ENCODE measurements at regions not wholly inside any gene's neighbourhood (a gene's known extent, or its start where the extent isn't known, plus 50 kb on each side); places are given as distances from the start of the nearest gene placed in this dataset.
"Not testable (repeated sequence)": the region's sequence is repeated elsewhere in the genome, so short reads cannot be mapped to it uniquely, and the experiment has no call there.

DNA sequence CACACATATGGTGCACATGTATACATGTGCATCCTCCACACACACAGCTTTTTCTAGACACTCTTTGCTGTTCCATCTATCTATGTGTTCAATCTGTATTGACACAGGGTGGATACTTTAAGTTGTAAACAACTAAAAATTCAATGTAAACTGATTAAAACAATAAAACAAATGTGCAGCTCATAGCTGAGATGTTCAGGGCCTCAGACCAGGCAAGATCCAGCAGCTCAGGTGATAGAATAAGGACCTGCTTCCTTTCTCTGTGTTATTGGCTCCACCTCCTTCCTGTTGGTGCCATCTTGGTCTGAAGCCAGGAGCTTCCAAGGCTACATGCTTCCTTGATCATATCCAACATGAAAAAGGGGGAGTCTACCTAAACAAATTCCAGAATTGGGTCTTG lies 158.1 kb upstream of the RFLNA start:
- peaks cover 2% of the 10 kb centered on the region for H3K9me3 ChIP-seq
- ATAC-seq (no peak), DNase-seq (no peak)
- H3K27ac ChIP-seq, result no peak overlapping the region
- no peaks in the 10 kb centered on the region for H3K36me3 ChIP-seq
- no peaks in the 10 kb centered on the region for H3K27me3 ChIP-seq (ENCODE audit: low read depth)
- no peak for TF ChIP-seq CTCF (IDR thresholded peaks at IDR 0.05)
- H3K4me3 ChIP-seq, result no peak overlapping the region
- intact Hi-C loops (cut with DNase I), result no loop called here
- H3K4me1 ChIP-seq, result no peaks in the 10 kb centered on the region

GRCh38 chr12:124140944-124141486 lies 153.9 kb upstream of the RFLNA start:
- no peak for ATAC-seq
- TF ChIP-seq CTCF (IDR thresholded peaks at IDR 0.05), result no peak
- Histone ChIP-seq H3K4me3 (no peak overlapping the region), H3K4me1 (no peaks in the 10 kb centered on the region), H3K27ac (no peak overlapping the region), H3K9me3 (peaks cover 8% of the 10 kb centered on the region), H3K36me3 (no peaks in the 10 kb centered on the region), H3K27me3 (ENCODE audit: low read depth) (no peaks in the 10 kb centered on the region)
- intact Hi-C loops (cut with DNase I), result no loop called here
- no peak for DNase-seq

DNA sequence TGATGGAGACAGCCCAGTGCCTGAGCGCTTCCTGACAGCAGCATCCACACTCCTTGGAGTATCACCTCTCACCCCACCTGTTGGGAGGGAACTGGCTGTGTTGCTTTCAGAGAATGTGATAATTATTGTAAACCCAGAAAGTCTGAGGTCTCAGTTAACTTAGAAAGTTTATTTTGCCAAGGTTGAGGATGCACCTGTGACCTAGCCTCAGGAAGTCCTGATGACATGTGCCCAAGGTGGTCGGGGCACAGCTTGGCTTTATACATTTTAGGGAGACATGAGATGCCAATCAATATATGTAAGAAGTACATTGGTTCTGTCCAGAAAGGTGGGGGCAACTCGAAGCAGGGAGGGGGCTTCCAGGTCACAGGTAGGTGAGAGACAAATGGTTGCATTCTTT lies 153.3 kb upstream of the RFLNA start:
- intact Hi-C loops (cut with DNase I), result not testable (repeated sequence)

GRCh38 chr12:124142395-124143035 lies 152.4 kb upstream of the RFLNA start:
- ATAC-seq (no peak), DNase-seq (no peak)
- intact Hi-C loops (cut with DNase I), result no loop called here
- Histone ChIP-seq H3K27me3 (ENCODE audit: low read depth) (no peaks in the 10 kb centered on the region), H3K4me3 (no peak overlapping the region), H3K27ac (no peak overlapping the region), H3K9me3 (peaks cover 6% of the 10 kb centered on the region), H3K4me1 (no peaks in the 10 kb centered on the region), H3K36me3 (no peaks in the 10 kb centered on the region)
- no peak for TF ChIP-seq CTCF (IDR thresholded peaks at IDR 0.05)

More for the DNA sequence above, 153.3 kb upstream of the RFLNA start:
- not testable (repeated sequence) for ATAC-seq; H3K27ac ChIP-seq; H3K9me3 ChIP-seq; DNase-seq; H3K36me3 ChIP-seq; H3K4me3 ChIP-seq; H3K4me1 ChIP-seq; H3K27me3 ChIP-seq (ENCODE audit: low read depth)

GRCh38 chr12:124143726-124144125 lies 151.2 kb upstream of the RFLNA start:
- TF ChIP-seq CTCF (IDR thresholded peaks at IDR 0.05), result no peak
- Histone ChIP-seq H3K36me3 (no peaks in the 10 kb centered on the region), H3K4me3 (no peak overlapping the region), H3K4me1 (no peaks in the 10 kb centered on the region), H3K27me3 (ENCODE audit: low read depth) (no peaks in the 10 kb centered on the region), H3K9me3 (peaks cover 6% of the 10 kb centered on the region), H3K27ac (no peak overlapping the region)
- DNase-seq (no peak), ATAC-seq (peak; percentile 87 to 97)
- intact Hi-C loops (cut with DNase I), result no loop called here

DNA sequence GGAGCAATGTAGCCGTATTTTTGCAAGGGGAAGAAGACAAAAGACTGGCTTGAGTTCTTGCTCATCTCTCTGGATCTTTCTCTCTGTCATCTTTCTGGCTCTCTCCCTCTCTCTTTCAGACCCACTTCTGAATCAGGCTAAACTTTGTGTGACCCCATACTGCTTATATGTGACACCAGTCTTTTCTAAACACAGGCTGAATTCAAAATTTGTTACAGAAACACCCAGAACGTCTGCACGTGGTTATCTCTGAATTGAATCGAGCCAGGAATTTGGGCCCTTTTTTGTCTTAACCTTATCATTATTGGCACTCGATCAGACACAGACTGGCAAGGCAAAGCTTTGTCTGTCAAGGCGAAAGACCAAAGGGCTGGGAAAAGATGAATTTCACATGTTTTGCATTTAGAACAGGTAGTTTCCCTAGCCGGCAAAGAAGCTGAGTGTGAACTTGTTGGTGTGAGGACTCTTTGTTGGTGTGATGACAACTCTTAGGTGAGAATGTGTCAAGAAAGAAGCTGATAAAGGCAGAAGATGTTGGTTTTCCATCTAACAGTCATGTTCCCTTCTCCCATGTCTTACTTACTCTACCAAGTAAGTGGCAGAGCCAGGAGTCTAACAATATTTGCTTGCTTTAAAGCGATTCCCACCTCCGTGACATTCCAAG lies 150.2 kb upstream of the RFLNA start:
- no peak for ATAC-seq
- Histone ChIP-seq H3K36me3 (no peaks in the 10 kb centered on the region), H3K9me3 (peaks cover 6% of the 10 kb centered on the region), H3K27ac (no peak overlapping the region), H3K4me1 (no peaks in the 10 kb centered on the region), H3K4me3 (no peak overlapping the region), H3K27me3 (ENCODE audit: low read depth) (no peaks in the 10 kb centered on the region)
- no peak for DNase-seq
- no peak for TF ChIP-seq CTCF (IDR thresholded peaks at IDR 0.05)
- intact Hi-C loops (cut with DNase I), result no loop called here

Data from lower lobe of right lung (tissue), 2 donors.